ENCODE measurements at regions not wholly inside any gene's neighbourhood (a gene's known extent, or its start where the extent isn't known, plus 50 kb on each side); places are given as distances from the start of the nearest gene placed in this dataset.

DNA sequence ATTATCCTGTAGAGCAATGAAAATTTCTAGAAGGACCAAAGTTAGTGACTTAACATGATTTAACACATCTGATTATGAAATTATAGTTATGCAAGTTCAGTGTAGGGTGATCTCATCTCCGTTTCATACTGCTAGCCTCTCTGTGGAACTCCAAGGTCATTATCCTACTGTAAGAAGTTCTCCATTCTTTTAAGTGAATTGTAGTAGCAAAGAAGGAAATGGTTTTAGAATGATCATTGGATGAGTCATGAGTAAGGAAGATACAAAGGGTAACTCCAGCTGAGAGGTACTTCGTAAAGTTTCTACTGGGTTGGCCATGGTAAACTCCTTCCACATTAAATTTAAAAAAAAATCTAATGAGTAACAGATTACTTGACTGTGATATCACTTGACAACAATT, 215.0 kb upstream of the GIMD1 start:
- TF ChIP-seq, protein P1, sequence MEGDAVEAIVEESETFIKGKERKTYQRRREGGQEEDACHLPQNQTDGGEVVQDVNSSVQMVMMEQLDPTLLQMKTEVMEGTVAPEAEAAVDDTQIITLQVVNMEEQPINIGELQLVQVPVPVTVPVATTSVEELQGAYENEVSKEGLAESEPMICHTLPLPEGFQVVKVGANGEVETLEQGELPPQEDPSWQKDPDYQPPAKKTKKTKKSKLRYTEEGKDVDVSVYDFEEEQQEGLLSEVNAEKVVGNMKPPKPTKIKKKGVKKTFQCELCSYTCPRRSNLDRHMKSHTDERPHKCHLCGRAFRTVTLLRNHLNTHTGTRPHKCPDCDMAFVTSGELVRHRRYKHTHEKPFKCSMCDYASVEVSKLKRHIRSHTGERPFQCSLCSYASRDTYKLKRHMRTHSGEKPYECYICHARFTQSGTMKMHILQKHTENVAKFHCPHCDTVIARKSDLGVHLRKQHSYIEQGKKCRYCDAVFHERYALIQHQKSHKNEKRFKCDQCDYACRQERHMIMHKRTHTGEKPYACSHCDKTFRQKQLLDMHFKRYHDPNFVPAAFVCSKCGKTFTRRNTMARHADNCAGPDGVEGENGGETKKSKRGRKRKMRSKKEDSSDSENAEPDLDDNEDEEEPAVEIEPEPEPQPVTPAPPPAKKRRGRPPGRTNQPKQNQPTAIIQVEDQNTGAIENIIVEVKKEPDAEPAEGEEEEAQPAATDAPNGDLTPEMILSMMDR (conservative IDR thresholded peaks at IDR 0.05 in 1 of 2, IDR thresholded peaks at IDR 0.05 in 1 of 2; ENCODE audit: extremely low read depth in 1 of 2, insufficient read depth in 1 of 2, low read depth in 1 of 2, low read length in 2 of 2) = no peak
- TF ChIP-seq EZH2 (IDR thresholded peaks at IDR 0.05; ENCODE audit: borderline replicate concordance, low read length) = no peak

Measured in mammary epithelial cell (primary cell).